Stimulated activated CD4-positive, alpha-beta T cell treated with anti-CD3 and anti-CD28 coated beads, Interleukin-2, amount 100 ng/mL, for 4 hours (primary cell): ENCODE measurements at regions not wholly inside any gene's neighbourhood (a gene's known extent, or its start where the extent isn't known, plus 50 kb on each side); places are given as distances from the start of the nearest gene placed in this dataset.

Experiments
- DNase-seq: peaks from one replicate; pipeline ENCODE4 v3.0.0-alpha.2; 2020; ENCODE audit warnings: low read depth

GRCh38 chr1:208787219-208787618 is 543.0 kb upstream of the PLXNA2 start:
- no peak for DNase-seq

DNA sequence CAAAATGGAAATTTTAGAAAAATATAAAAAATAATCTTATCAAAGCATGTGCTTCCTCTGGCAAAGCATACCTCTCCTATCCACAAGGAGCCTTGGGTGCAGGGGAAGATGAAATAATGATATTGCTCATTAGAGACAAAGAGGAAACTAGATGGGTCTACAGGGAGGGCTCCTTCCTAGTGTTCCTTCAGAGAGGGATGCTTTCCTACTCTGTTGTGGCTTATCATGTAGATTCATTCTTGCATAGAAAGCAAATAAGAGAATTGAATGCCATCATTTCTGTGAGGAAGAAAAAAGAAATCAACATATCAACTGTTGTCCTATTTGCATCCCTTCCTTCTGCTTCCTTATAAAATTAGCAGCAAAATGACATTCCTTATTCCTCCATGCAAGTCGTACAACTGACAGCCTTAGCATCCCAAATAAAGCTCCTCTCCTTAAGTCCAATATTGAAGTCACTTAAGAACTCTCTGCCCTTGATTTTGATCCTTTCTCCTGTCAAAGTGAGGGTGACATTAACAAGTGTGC is 543.9 kb upstream of the PLXNA2 start:
- no peak for DNase-seq

- no peak for DNase-seq
These were observed 547.3 kb upstream of the PLXNA2 start for GRCh38 chr1:208791456-208791855.

- DNase-seq, result no peak
These were observed 549.7 kb upstream of the PLXNA2 start for GRCh38 chr1:208793861-208794345.

GRCh38 chr1:208799186-208799585 is 555.0 kb upstream of the PLXNA2 start:
- no peak for DNase-seq

- no peak for DNase-seq
These were observed 559.0 kb upstream of the PLXNA2 start for GRCh38 chr1:208803011-208803811.

DNA sequence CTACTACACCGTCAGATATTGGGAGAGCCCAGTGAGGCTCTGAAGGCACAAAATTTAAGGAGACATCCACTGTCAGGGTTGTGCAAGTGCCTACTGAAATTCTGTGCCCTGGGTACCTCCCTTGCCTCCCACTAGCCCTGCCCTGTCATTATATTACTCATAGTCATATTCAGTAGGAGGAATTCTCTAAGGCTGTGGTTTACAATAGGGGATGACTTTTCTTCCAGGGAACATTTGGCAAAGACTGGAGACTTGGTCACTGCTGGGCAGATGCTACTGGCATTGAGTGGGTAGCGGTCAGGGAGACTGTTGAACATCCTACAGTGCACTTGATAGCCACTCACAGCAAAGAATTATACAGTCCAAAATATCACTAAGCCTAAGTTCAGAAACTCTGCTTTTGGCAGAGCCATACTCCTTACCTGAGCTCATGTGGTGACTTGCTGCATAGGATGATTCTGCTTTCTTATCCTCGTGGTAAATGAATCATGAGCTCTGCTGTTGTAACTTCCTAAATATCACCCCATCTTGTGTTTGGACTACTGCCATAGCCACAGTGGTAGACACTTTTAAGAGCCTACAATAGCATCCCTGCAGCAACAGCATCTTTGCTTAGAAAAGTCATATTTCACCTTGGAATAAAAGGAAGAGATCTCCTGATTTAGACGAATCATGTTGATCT is 563.4 kb upstream of the PLXNA2 start:
- DNase-seq, result no peak

DNA sequence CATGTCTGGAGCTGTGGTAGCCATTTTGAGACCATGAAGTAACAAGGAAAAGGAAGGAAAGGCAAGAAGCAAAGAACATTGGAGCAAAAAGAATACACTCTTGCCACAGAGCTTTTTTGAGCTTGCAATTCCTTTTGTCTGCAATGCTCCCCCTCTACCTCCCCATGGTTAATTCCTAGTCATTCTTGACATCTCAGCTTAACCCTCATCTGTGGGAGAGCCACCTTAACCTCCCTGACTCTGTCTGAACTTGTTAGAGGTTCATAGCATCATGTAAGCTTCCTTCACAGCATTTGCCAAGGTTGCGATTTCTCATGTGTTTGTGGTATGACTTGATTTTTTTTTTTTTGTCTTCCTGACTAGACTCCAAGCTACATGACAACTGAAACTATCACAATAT is 564.1 kb upstream of the PLXNA2 start:
- DNase-seq, result no peak

- DNase-seq, result no peak
These were observed 565.7 kb upstream of the PLXNA2 start for GRCh38 chr1:208809876-208810275.

GRCh38 chr1:208818770-208819445 is 574.7 kb upstream of the PLXNA2 start:
- no peak for DNase-seq

- no peak for DNase-seq
These were observed 576.5 kb upstream of the PLXNA2 start for GRCh38 chr1:208820580-208821212.

- no peak for DNase-seq
These were observed 577.8 kb upstream of the PLXNA2 start for GRCh38 chr1:208821939-208822338.

DNA sequence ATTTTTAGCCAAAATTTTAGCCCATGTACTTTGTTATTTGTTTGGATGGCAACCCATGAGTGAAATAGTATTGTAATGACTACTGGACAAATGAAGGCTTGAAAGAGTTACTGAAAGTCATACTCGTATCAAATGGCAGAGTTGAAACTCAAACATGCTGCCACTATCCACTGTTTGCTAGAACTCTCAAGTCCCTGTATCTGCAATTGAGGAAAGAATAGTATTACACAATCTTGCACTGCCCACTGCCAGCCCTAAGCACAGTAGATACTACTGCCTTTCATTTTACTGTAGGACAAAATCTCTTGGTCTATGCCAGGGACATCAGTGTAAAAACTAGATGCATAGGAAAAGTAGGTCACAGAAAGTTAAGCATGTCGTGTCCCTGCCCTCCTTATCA is 581.1 kb upstream of the PLXNA2 start:
- no peak for DNase-seq

DNA sequence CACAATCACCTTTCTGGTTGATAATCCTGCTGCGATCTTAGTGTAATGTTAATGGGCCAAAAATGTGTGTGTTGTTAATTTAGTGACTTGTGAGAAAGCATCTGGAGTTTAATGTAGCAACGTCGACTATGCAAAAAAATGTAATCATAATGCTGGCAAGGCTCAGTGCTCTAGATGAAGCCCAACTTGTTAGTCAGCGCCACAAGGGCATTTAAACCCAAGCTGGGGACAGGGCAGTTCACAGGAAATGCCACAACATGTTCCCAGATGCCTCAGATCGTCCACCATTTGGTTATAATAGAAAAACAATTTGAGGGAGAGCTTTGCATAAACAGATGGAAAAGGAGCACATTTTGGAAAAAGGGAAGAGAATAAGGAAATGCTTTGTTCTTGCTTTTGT is 585.4 kb upstream of the PLXNA2 start:
- DNase-seq, result no peak

DNA sequence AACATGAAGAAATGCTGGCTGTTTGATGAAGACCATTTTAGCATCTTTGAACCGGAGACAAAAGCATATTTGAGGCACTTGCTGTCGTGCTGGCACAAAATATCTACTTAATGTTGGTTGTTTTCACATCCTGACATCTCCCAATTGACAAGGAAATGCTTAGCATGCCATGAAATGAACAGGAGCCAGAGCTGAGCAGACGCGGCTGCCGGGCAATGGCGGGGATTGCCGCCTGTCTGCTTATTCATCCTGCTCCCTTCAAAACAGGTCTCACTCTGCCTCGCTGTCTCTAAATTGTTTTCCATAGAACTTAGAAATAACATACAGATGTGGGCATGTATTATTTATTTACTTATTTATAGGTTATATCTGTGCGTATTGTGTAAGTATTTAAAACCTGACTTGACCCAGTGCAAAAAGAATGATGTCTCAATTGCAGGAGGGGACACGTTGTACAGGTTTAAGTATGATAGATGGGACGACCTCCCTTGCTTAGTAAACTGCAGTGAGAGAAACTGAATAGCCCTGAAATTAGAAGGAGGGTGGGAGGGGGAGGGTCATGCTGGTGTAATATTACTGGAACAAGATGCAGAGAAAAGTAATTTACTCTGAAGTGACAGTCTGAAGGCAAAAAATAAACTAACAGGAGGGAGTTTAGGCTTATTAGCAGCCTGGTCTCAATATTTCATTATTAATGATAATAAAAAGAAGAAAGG is 590.4 kb upstream of the PLXNA2 start:
- no peak for DNase-seq

DNA sequence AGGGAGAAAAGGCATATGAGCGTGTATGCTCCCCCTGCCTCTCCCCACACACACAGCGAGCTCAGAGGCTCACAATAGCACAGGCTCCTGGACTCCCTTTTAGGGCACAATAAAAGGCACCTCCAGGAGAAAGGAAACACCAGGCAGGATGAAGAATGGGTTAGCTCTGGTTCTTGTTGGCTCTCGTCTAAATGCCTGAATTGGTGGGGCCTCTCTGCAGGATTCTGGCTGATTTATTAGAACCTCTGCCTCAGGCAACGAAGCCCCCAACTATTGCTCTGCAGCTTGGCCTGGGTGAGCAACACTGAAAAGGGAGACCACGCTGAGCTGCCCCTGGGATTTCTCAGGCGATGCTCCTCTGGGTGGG is 590.9 kb upstream of the PLXNA2 start:
- DNase-seq, result no peak

DNA sequence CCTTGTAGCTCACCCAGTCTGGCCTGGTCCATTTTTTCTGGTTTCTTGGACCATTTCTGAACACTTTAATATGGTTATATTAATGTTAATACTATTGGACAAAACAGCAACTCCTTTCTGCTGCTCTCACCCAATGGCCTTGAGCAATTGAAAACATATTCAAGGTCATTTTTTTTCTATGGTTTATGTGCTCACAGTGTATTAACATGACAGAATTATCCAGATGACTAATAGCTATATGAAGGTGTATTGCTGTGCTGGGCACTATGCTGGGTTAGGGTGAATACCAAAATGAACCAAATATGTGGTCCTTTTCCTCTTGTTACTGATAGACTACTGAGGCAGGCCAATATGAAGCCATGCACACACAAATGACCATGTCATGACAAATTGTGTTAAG is 591.6 kb upstream of the PLXNA2 start:
- no peak for DNase-seq

DNA sequence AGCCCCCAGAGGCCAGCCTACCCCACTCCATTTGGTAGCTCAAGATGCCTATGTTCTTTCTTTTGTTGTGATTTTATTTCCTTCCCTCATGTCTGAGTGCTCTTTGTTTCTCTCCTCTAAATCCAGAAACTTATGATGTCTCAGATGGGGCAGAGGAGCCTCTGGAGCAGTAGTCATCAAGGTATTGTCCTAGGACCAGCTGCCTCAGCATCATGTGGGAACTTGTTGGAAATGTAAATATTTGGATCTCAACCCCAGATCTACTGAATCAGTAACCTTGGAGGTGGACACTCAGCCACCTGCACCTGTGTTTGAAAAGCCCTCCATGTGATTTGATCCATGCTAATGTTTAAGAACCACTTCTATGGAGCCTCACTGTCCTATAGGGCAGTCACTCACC is 593.1 kb upstream of the PLXNA2 start:
- no peak for DNase-seq

- DNase-seq, result no peak
These were observed 597.3 kb upstream of the PLXNA2 start for GRCh38 chr1:208841436-208841835.

DNA sequence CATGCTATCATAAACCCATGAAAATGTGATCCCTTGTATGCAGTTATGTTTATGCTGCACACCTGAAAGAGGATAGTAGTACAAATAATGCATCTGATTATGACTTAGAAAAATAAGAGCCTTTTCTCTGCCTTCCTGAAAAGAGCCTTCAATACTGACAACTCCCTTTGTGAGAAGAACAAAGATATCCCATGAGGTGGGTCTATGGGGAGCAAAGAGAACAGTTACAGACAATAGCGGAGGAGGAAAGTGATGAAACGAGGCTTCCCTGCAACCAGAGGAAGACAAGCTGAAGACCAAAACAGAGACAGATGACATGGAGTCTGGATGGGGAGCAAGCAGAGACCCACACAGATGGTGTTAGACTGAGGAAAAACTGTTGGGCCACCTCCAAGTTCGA is 598.3 kb upstream of the PLXNA2 start:
- DNase-seq, result no peak

DNA sequence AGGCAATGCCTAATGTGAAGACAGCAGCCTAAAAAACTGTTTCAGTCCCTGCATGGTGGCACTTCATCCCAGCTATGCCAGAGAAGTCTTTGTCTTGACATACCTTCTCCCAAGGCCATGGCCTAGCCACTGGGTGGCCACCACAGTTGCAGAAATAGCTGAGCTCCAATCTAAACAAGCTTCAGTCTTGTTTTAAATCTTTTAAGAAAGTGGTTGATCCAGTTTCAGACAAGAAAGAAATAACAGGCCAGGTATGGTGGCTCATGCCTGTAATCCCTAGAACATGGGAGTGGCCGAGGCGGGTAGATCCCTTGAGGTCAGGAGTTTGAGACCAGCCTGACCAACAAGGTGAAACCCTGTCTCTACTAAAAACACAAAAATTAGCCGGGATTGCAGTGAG is 600.0 kb upstream of the PLXNA2 start:
- DNase-seq, result no peak

DNA sequence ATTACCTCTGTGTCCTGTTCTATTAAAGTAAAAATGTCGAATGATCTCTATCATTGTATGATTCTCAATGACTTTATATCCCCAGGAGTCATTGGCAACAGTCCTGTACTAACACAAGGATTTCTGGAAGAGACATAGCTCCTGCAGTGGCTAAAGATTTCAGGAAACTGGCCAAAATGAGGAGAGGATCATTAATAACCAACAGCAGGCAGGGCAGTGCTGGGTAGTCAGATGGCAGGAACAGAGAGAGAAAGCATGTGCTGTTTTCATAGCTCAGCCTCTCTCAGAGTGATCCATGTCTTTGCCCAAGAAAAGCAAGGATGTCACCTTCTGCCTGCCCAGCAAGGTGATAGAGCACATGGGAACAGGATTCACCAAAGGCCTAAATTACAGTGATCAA is 604.7 kb upstream of the PLXNA2 start:
- DNase-seq, result no peak
